ENCODE measurements at regions not wholly inside any gene's neighbourhood (a gene's known extent, or its start where the extent isn't known, plus 50 kb on each side); places are given as distances from the start of the nearest gene placed in this dataset.
"Not testable (repeated sequence)": the region's sequence is repeated elsewhere in the genome, so short reads cannot be mapped to it uniquely, and the experiment has no call there.

GRCh38 chr7:10593080-10593479 lies 380.6 kb upstream of the PHF14 start:
- DNase-seq (ENCODE audit: low read depth), result no peak

GRCh38 chr7:10596827-10597226 lies 376.8 kb upstream of the PHF14 start:
- DNase-seq (ENCODE audit: low read depth), result no peak

GRCh38 chr7:10604128-10604527 lies 369.5 kb upstream of the PHF14 start:
- DNase-seq (ENCODE audit: low read depth), result no peak

- DNase-seq (ENCODE audit: low read depth), result no peak
Observed at GRCh38 chr7:10612950-10613349, 360.7 kb upstream of the PHF14 start.

- DNase-seq (ENCODE audit: low read depth), result no peak
Observed at GRCh38 chr7:10618953-10619352, 354.7 kb upstream of the PHF14 start.

GRCh38 chr7:10632712-10633111 lies 341.0 kb upstream of the PHF14 start:
- DNase-seq (ENCODE audit: low read depth), result no peak

- no peak for DNase-seq (ENCODE audit: low read depth)
Observed at GRCh38 chr7:10634239-10634638, 339.4 kb upstream of the PHF14 start.

GRCh38 chr7:10637991-10638390 lies 335.7 kb upstream of the PHF14 start:
- DNase-seq (ENCODE audit: low read depth), result no peak

GRCh38 chr7:10643545-10643944 lies 330.1 kb upstream of the PHF14 start:
- no peak for DNase-seq (ENCODE audit: low read depth)

GRCh38 chr7:10644849-10645248 lies 328.8 kb upstream of the PHF14 start:
- DNase-seq (ENCODE audit: low read depth), result no peak

GRCh38 chr7:10646194-10646593 lies 327.5 kb upstream of the PHF14 start:
- no peak for DNase-seq (ENCODE audit: low read depth)

GRCh38 chr7:10648289-10648688 lies 325.4 kb upstream of the PHF14 start:
- DNase-seq (ENCODE audit: low read depth), result no peak

- DNase-seq (ENCODE audit: low read depth), result not testable (repeated sequence)
Observed at GRCh38 chr7:10649120-10649519, 324.6 kb upstream of the PHF14 start.

- no peak for DNase-seq (ENCODE audit: low read depth)
Observed at GRCh38 chr7:10655031-10655430, 318.6 kb upstream of the PHF14 start.

GRCh38 chr7:10657201-10657600 lies 316.5 kb upstream of the PHF14 start:
- no peak for DNase-seq (ENCODE audit: low read depth)

GRCh38 chr7:10657837-10658236 lies 315.8 kb upstream of the PHF14 start:
- DNase-seq (ENCODE audit: low read depth), result no peak

- DNase-seq (ENCODE audit: low read depth), result no peak
Observed at GRCh38 chr7:10662491-10662890, 311.2 kb upstream of the PHF14 start.

- no peak for DNase-seq (ENCODE audit: low read depth)
Observed at GRCh38 chr7:10662982-10663884, 310.4 kb upstream of the PHF14 start.

GRCh38 chr7:10672186-10672585 lies 301.5 kb upstream of the PHF14 start:
- no peak for DNase-seq (ENCODE audit: low read depth)

GRCh38 chr7:10677211-10677610 lies 296.5 kb upstream of the PHF14 start:
- no peak for DNase-seq (ENCODE audit: low read depth)

GRCh38 chr7:10677668-10678232 lies 295.9 kb upstream of the PHF14 start:
- no peak for DNase-seq (ENCODE audit: low read depth)

GRCh38 chr7:10684606-10685005 lies 289.1 kb upstream of the PHF14 start:
- DNase-seq (ENCODE audit: low read depth), result no peak

- DNase-seq (ENCODE audit: low read depth), result no peak
Observed at GRCh38 chr7:10685040-10685439, 288.6 kb upstream of the PHF14 start.

GRCh38 chr7:10688544-10688943 lies 285.1 kb upstream of the PHF14 start:
- DNase-seq (ENCODE audit: low read depth), result no peak

All from stimulated activated CD4-positive, alpha-beta T cell treated with anti-CD3 and anti-CD28 coated beads, Interleukin-2, amount 100 ng/mL, for 4 hours (primary cell).